Lung microvascular endothelial cell (primary cell): ENCODE measurements at regions not wholly inside any gene's neighbourhood (a gene's known extent, or its start where the extent isn't known, plus 50 kb on each side); places are given as distances from the start of the nearest gene placed in this dataset.

ENCODE experiments used
- DNase-seq, 2 donors: peaks; one replicate each; pipeline versions ENCODE4 v3.0.0 to v3.0.0-alpha.2; 2010; ENCODE audit warnings: low read depth in 2 of 2

DNA sequence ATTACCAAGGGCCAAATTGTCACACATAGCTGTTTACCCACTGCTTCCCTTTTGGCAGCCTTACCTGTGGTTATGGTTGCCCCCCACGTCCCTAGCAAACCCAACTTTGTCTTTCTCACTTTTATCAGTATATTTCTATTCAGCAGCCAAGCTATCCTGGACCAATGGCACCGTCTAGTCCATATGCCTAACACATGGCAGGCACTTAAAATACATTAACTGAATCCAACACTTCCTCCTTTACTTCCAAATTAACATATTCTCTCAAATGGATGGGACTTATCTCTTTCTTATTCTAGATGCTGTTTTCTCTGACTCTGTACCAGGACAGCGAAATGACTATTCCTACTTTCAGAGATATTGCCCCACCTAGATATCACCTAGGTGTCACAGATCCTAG, 50.9 kb upstream of the SLC44A1 start:
- no peak for DNase-seq

DNA sequence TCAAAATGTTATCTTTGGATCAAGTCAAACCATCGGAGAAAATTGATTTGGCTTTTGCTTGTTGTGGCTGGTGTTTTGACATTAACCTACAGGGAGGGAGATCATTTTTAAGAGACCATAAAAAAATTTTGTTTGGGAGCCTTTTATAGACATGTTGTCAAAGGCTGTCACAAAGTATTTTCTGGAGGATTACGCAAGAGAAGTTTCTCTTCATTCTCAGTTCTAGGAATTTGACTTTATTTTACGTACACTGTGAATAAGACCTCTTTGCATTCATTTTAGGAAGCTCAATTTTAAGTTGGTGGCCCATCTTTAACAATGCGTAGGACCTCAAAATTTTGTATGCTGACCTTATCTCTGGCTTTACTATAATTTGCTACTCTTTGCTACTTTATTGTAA, 50.2 kb upstream of the SLC44A1 start:
- DNase-seq: no peak
